NB4 (cell line): ENCODE measurements at regions not wholly inside any gene's neighbourhood (a gene's known extent, or its start where the extent isn't known, plus 50 kb on each side); places are given as distances from the start of the nearest gene placed in this dataset.

Experiments used
- POLR2A ChIP-seq: IDR thresholded peaks from 2 replicates; pipeline ENCODE4 v1.6.1; 2011; ENCODE audit warnings: mild to moderate bottlenecking; ENCODE audit not compliant: insufficient read length; ENCODE audit errors: extremely low read depth
- TF ChIP-seq, protein P1 (sequence below): IDR thresholded peaks from one replicate; pipeline ENCODE4 v1.5.1; 2012; ENCODE audit warnings: low read depth, low read length

DNA sequence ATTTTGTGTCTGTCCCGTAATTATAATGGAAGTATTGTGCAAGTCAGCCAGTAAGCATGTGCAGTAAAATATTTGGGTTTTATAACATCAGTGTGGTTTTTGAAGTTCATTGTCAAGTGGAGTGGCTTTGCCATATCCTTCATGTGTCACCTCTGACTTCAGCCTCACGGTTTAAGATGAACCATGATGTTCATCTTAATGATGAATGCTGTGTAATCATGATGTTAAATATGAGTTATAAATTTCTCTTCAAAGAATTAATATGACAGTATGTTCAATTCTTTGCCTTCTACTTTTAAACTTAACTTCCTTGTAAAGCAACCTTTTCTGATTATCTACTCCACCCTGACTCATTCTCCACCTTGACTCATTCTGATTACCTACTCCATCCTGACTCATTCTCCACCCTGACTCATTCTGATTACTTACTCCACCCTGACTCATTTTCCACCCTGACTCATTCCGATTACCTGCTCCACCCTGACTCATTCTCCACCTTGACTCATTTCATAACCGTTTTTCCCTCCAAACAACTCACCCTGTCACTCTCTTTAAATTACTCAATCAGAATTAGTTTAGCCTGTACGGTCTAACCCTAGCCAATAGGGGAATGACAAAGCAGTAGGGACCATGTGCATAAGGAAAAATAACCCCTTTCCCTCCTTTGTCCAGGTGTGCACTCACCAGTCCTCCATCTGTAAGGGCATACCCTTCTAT, 50.3 kb upstream of the ANKRD10 start:
- TF ChIP-seq, protein P1, sequence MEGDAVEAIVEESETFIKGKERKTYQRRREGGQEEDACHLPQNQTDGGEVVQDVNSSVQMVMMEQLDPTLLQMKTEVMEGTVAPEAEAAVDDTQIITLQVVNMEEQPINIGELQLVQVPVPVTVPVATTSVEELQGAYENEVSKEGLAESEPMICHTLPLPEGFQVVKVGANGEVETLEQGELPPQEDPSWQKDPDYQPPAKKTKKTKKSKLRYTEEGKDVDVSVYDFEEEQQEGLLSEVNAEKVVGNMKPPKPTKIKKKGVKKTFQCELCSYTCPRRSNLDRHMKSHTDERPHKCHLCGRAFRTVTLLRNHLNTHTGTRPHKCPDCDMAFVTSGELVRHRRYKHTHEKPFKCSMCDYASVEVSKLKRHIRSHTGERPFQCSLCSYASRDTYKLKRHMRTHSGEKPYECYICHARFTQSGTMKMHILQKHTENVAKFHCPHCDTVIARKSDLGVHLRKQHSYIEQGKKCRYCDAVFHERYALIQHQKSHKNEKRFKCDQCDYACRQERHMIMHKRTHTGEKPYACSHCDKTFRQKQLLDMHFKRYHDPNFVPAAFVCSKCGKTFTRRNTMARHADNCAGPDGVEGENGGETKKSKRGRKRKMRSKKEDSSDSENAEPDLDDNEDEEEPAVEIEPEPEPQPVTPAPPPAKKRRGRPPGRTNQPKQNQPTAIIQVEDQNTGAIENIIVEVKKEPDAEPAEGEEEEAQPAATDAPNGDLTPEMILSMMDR, result no peak
- no peak for TF ChIP-seq POLR2A
